ENCODE measurements at regions not wholly inside any gene's neighbourhood (a gene's known extent, or its start where the extent isn't known, plus 50 kb on each side); places are given as distances from the start of the nearest gene placed in this dataset.

DNA sequence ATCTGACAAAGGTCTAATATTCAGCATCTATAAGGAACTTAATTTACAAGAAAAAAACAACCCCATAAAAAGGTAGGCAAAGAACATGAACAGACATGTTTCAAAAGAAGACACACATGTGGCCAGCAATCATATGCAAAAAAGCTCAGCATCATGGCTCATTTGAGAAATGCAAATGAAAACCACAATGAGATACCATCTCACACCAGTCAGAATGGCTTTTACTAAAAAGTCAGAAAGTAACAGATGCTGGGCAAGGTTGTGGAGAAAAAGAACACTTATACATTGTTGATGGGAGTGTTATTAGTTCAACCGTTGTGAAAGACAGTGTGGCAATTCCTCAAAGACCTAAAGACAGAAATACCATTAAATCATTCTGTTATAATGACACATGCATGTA, 289.9 kb upstream of the MMS22L start:
- Histone ChIP-seq H3K4me3 (ENCODE audit: extremely low read depth in 1 of 4, insufficient read depth in 2 of 4, low read depth in 3 of 4, low read length in 4 of 4) (no peak overlapping the region), H2AFZ (ENCODE audit: low read length) (no peak overlapping the region), H3K18ac (ENCODE audit: extremely low read depth, low read length) (no peak overlapping the region), H4K5ac (ENCODE audit: insufficient read length, low read depth, low read length) (no peak overlapping the region), H2BK12ac (ENCODE audit: low read depth, low read length) (no peak overlapping the region), H2BK20ac (ENCODE audit: low read length) (no peak overlapping the region), H3K9me3 (ENCODE audit: insufficient read depth in 2 of 2, low read depth in 1 of 2, low read length in 1 of 2) (no peaks in the 10 kb centered on the region), H4K20me1 (replicated peaks in 1 of 2; ENCODE audit: control insufficient read depth in 1 of 2, insufficient read depth in 2 of 2, low read length in 2 of 2) (no peaks in the 10 kb centered on the region), H3K4ac (replicated peaks; ENCODE audit: insufficient read length, low read depth, low read length) (no peak overlapping the region), H3K4me2 (ENCODE audit: insufficient read depth in 1 of 2, low read depth in 2 of 2, low read length in 2 of 2) (no peak overlapping the region), H2BK120ac (replicated peaks; ENCODE audit: low read depth, low read length) (no peak overlapping the region), H2BK5ac (ENCODE audit: low read depth, low read length) (no peak overlapping the region), H2AK5ac (ENCODE audit: low read depth, low read length) (no peak overlapping the region), H3K79me1 (ENCODE audit: low read depth, low read length) (no peaks in the 10 kb centered on the region), H2BK15ac (ENCODE audit: low read length) (no peak overlapping the region), H3K27ac (ENCODE audit: low read depth, low read length) (no peak overlapping the region), H4K8ac (ENCODE audit: extremely low read depth, insufficient read depth, low read length) (no peak overlapping the region), H3K23me2 (ENCODE audit: low read depth, low read length) (no peaks in the 10 kb centered on the region), H4K91ac (replicated peaks; ENCODE audit: insufficient read length, low read length) (no peak overlapping the region), H3K9ac (replicated peaks in 1 of 4; ENCODE audit: extremely low read depth in 1 of 4, low read depth in 3 of 4, low read length in 3 of 4) (no peak overlapping the region), H3K14ac (ENCODE audit: insufficient read length) (no peak overlapping the region), H3K4me1 (replicated peaks in 1 of 4; ENCODE audit: control insufficient read depth in 3 of 4, insufficient read depth in 4 of 4, low read length in 3 of 4) (no peaks in the 10 kb centered on the region), H3K23ac (ENCODE audit: insufficient read length) (no peak overlapping the region), H3K79me2 (ENCODE audit: control insufficient read depth in 1 of 2, insufficient read depth in 2 of 2, low read length in 2 of 2) (no peaks in the 10 kb centered on the region), H3K27me3 (replicated peaks in 1 of 4; ENCODE audit: control insufficient read depth in 3 of 4, extremely low read depth in 1 of 4, insufficient read depth in 3 of 4, low read length in 3 of 4) (no peaks in the 10 kb centered on the region), H3K56ac (replicated peaks; ENCODE audit: insufficient read length, low read depth, low read length) (no peak overlapping the region), H3K36me3 (ENCODE audit: control insufficient read depth in 2 of 4, insufficient read depth in 4 of 4, low read length in 3 of 4) (no peaks in the 10 kb centered on the region)
- 86% methylated on average over 1 of the region's 1 CpG; no CpG with 5 or more reads in 1 of the 2 experiments for WGBS, 2 experiments (ENCODE audit: extremely low coverage in 1 of 2, insufficient coverage in 1 of 2, insufficient read length in 1 of 2, insufficient replicate concordance in 2 of 2, low coverage in 1 of 2, low lambda C conversion rate in 2 of 2, missing lambda C conversion rate in 1 of 2)
- FAIRE-seq (no peak), DNase-seq (ENCODE audit: low read depth in 1 of 2, low spot score in 2 of 2) (no peak)
- POLR2A ChIA-PET (ENCODE audit: partially characterized antibody), result no interaction called here
- CTCF ChIA-PET (ENCODE audit: partially characterized antibody), result no interaction called here
- TF ChIP-seq JUN (IDR thresholded peaks at IDR 0.05; ENCODE audit: low read depth, low read length) (no peak), CEBPB (IDR thresholded peaks at IDR 0.05; ENCODE audit: low read depth, low read length) (no peak), MAFK (IDR thresholded peaks at IDR 0.05; ENCODE audit: low read depth, low read length) (no peak), TAF1 (IDR thresholded peaks at IDR 0.05; ENCODE audit: low read depth, low read length) (no peak), SIN3A (conservative IDR thresholded peaks at IDR 0.05 in 1 of 2, IDR thresholded peaks at IDR 0.05 in 1 of 2; ENCODE audit: low read depth in 1 of 2, low read length in 2 of 2) (no peak), TAF7 (optimal IDR thresholded peaks at IDR 0.05; ENCODE audit: borderline replicate concordance, low read depth, low read length) (no peak), CHD2 (IDR thresholded peaks at IDR 0.05; ENCODE audit: low read length) (no peak), YY1 (IDR thresholded peaks at IDR 0.05; ENCODE audit: low read depth, low read length) (no peak), TBP (IDR thresholded peaks at IDR 0.05; ENCODE audit: low read depth, low read length) (no peak), NANOG (IDR thresholded peaks at IDR 0.05; ENCODE audit: insufficient read depth, low read depth, low read length, poor library complexity, severe bottlenecking) (no peak), SUZ12 (IDR thresholded peaks at IDR 0.05; ENCODE audit: low read length) (no peak), GTF2F1 (IDR thresholded peaks at IDR 0.05; ENCODE audit: borderline replicate concordance, low read depth, low read length) (no peak), GABPA (IDR thresholded peaks at IDR 0.05; ENCODE audit: borderline replicate concordance, insufficient read depth, low read length) (no peak), POLR2A (IDR thresholded peaks at IDR 0.05; ENCODE audit: control extremely low read depth in 1 of 2, low read depth in 2 of 2, low read length in 2 of 2) (no peak), SP2 (IDR thresholded peaks at IDR 0.05; ENCODE audit: low read length) (no peak), RAD21 (IDR thresholded peaks at IDR 0.05 in 1 of 2, conservative IDR thresholded peaks at IDR 0.05 in 1 of 2; ENCODE audit: low read depth in 2 of 2, low read length in 2 of 2) (no peak)
